G401.6 (cell line): ENCODE measurements at regions not wholly inside any gene's neighbourhood (a gene's known extent, or its start where the extent isn't known, plus 50 kb on each side); places are given as distances from the start of the nearest gene placed in this dataset.

Source experiments
- FAIRE-seq: peaks from 2 replicates; lab custom pipeline; 2012; peaks lifted over from hg19 to GRCh38; lab: Jason Lieb, UNC

DNA sequence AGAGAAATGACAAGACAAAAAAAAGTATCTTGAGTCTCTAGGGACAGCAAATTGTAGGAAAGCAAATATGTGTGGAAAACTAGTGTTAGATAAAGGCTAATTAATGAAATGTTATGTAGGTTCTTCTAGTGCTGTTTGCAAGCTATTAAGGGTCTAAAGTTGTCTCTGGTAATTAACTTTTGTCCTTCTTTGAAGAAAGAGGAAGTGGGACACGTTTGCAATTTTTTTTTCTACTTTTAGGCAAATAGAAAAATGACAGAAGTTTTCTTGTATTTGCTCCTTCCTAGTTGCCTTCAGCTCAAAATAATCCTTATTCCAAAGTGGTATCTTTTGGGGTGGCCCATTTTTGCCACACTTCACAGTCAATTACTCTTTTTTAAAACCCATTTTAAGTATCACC, 1877.7 kb upstream of the PRR20A start:
- FAIRE-seq = no peak

DNA sequence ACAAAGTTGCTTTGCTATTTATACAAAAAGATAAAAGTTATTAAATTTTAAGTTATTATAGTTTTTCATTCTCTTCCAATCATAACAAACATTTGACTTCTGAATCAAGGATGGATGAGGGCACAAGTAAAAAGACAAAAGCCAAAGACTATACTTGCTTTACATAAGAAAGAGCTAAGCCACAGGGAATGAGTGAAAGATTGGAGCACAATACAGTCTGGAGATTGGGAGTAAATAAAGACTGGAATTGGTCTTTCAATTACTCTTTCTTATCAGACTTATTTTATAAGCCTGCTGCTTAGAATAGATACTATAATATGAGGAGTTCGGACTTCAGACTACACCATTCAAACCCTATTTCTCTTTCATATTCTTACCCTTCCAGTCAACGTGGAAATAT, 1874.1 kb upstream of the PRR20A start:
- FAIRE-seq = no peak

DNA sequence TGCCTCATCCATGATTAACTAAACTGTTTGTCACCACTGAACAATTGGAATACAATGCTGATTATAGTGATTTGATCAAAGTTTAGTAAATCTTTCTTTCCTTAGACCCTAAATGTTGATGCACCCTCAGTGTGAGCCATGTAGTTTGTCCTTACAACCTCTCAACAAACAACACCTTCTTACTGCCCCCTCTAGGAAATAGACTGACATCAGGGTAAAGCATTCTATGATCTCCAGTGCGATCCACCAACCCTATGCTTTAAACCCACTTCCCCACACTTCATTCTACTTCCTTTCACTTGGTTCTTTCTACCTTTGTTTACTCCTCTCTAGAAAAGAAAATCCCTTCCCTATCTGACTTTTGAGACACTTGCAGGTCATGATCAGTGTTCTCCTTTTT, 1842.5 kb upstream of the PRR20A start:
- FAIRE-seq = no peak

DNA sequence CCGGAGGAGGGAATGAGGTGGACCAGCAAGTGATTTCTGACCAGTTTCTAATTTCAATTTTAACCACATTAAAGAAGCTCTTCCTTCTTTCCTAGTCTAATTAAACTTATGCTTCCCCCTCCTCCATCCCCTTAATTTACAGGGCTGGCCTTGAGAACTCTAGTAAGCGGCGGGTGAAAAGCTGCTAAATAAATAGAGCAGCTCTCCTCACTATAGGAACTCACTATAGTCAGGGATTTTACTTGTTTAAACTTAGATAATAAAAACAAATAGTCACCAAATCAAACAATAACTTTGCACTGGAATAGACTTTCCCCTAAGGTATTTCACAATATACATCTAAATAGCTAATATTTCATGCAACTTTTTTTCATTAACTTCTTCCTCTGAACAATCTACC, 1838.2 kb upstream of the PRR20A start:
- no peak for FAIRE-seq

DNA sequence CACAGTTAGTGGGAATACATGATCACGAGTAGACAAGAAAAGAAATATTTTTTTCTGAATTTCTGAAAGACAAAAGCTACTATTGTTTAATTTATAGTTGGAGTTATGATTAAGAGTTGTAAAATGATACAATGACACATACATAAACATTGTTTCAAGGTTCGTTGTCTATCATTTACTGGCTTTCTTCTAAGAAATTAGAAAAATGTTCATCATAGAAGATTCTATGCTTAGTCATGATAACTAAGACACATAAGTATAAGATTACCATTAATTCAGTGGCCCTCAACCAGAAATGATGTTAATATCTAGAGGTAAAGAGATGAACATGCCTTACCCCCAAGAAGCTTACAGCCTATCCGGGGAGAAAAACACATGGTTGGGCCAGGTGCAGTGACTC, 1832.8 kb upstream of the PRR20A start:
- no peak for FAIRE-seq

- FAIRE-seq = no peak
Measured at GRCh38 chr13:55341891-55342290, 1798.8 kb upstream of the PRR20A start.

- no peak for FAIRE-seq
Measured at GRCh38 chr13:55345224-55345623, 1795.5 kb upstream of the PRR20A start.

DNA sequence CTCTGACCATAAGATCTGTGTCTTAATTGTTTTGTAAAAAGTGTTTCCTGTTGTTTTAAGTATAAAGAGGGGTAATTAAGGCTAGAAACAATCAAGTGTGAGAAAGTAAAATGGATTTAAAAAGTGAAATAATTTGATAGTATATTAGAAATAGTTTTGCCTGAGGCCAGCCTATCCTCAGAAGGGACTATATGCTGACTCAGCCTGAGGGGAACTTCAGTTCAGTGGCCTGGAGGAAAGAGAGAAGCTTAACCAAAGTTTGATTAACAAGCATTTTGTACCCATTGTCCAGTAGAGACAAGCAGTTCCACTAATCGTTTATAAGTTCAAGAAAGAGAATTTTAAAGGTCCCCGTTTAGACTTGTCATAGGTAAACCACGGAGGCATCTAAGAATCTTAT, 1793.2 kb upstream of the PRR20A start:
- FAIRE-seq = no peak

GRCh38 chr13:55359067-55359466, 1781.7 kb upstream of the PRR20A start:
- FAIRE-seq = no peak

DNA sequence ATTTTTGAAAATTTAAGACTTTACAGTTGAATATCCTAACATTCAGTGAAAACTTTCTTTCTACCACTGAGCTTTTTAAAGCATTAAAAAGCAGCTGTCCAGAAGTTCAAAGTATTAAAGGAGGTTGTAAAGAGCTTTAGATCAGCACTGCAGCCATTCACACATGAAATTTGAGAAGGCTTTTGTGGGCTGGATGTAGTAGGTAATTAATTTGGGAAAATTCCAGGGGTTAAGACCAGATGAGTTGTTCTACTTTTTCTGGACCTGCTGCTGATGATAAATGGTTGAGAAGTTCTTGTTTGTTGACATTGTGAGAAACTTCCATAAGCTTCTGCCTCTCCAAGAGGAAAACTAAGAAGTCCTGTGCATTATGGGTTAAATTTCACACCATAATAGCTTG, 1779.6 kb upstream of the PRR20A start:
- no peak for FAIRE-seq

DNA sequence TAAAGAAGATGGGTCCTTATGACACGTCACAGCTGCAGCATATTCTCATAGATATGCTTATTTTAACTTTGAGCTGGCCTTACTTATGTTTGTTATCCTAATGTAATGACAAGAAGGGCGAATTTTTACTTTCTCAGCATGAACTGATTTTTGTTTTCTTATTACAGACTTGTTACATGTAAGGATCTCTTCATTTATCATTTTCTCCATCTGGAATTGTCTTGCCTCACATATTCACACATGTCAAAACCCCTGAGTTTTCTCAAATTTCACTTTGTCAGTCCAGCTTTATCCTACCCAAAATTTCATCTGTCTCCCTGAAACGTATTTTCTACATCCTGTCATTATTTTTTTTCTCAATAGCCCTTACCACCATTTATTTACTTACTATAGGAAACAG, 1774.0 kb upstream of the PRR20A start:
- no peak for FAIRE-seq

GRCh38 chr13:55394470-55394869, 1746.2 kb upstream of the PRR20A start:
- no peak for FAIRE-seq

- no peak for FAIRE-seq
Measured at GRCh38 chr13:55402870-55403269, 1737.8 kb upstream of the PRR20A start.

GRCh38 chr13:55403887-55404487, 1736.7 kb upstream of the PRR20A start:
- no peak for FAIRE-seq

- FAIRE-seq = no peak
Measured at GRCh38 chr13:55410398-55411330, 1730.1 kb upstream of the PRR20A start.

DNA sequence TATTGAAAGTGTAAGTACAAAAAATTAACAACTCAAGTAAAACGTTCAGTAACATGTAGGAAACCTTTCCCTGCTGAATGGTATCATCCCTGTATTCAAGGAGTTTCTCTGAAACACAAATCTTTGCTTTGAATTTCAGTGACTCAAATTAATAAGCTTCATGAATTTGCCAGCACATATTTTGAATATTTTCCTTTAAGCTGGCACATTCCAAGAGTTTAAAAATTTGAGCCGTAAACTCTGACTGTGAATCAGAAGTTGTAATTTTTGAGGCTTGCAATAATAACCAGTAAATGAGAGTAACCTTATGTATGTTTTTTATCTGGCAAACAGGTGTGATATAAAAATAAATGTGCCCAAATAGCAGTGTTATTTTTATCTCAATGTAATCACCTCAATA, 1722.6 kb upstream of the PRR20A start:
- FAIRE-seq = no peak

GRCh38 chr13:55432814-55433213, 1707.9 kb upstream of the PRR20A start:
- no peak for FAIRE-seq

DNA sequence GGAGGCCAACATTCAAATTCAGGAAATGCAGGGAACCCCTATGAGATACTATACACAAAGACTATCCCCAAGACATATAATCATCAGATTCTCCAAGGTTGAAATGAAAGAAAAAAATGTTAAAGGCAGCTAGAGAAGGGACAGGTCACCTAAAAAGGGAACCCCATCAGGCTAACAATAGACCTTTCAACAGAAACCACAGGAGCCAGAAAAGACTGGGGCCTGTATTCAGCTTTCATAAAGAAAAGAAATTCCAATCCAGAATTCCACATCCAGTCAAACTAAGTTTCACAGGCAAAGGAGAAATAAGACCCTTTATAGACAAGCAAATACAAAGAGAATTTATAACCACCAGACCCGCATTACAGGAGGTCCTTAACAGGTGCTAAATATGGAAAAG, 1703.6 kb upstream of the PRR20A start:
- FAIRE-seq = no peak

DNA sequence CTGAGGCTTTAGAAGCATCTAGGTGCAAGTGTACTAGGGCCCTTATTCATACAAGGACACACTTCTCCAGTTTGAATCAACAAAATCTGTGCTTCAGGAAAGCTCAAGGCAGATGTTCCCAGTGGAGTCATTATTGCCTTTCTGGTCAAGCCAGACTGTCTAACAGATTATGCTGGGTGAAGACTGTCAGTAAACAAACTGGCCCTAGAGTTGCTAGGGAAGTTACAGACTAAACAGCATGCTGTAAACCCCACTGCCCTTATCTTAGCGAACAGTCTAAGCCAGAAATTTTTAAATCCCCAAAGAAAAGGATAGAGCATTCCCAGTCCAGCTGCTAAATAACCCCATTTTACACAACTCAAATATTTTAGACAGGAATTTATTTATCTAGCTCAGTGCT, 1701.3 kb upstream of the PRR20A start:
- FAIRE-seq = no peak

GRCh38 chr13:55440465-55441085, 1700.1 kb upstream of the PRR20A start:
- FAIRE-seq = no peak

GRCh38 chr13:55464222-55464621, 1676.5 kb upstream of the PRR20A start:
- no peak for FAIRE-seq

DNA sequence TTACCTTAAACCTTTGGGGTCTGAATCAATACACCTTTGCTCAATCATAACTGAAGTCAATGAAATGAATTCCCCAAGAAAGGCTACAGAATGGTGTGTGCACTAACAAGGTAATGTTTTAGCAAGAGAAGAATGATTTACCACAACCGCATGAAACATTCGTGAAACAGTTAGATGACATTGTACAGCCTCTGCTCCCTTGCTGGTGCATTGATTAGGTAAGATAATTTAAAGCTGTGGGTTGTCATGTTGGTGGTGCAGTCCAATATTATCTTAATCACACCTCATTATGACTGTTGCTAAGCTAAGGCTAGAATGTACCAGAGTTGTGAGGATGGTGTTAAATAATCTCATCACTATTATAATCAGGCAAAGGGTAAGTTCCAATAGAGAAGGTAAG, 1673.2 kb upstream of the PRR20A start:
- FAIRE-seq = no peak

DNA sequence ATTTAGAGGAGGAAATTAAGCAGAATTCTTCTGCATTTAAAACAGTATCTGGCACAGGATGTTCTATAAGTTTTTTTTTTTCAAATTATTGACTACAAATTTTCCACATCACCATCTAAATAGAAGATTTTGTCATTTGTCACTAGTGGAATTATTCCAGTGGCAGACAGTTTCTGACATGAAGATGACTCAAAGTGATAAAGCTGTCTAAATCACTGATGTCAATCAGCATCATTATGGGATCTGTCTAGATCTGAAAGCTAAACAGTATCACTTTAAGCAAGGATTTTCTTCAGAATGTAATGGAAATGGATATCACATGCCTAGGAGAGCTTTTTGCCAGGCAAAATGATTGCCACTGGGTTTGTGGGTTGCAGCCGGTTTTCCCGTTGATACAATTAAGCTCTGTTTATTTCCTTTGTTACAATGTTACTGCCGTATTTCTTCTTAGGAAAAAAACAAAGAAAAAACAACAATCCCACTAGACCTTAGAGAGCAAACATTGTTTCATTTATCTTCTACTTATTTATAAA, 1657.0 kb upstream of the PRR20A start:
- no peak for FAIRE-seq
